Breast epithelium (tissue), 4 donors: ENCODE measurements at regions not wholly inside any gene's neighbourhood (a gene's known extent, or its start where the extent isn't known, plus 50 kb on each side); places are given as distances from the start of the nearest gene placed in this dataset.

Source experiments
- DNase-seq, 2 donors: peaks; one replicate each; pipeline ENCODE4 v3.0.0-alpha.2; 2019; ENCODE audit warnings: low spot score in 2 of 2
- H3K27ac ChIP-seq, 2 donors: fragments of 200-600 bp; sonication (generic) in 1 of 2; one replicate each; pipeline ENCODE4 v1.5.1; 2016 to 2019; ENCODE audit warnings: mild to moderate bottlenecking in 1 of 2
- H3K27me3 ChIP-seq, 2 donors: fragments of 200-600 bp; sonication (generic) in 1 of 2; one replicate each; pipeline versions ENCODE4 v1.5.1 to v1.6.0; 2017 to 2019; ENCODE audit warnings: control low read depth in 1 of 2, mild to moderate bottlenecking in 1 of 2
- H3K36me3 ChIP-seq: fragments of 200-600 bp; one replicate; pipeline ENCODE4 v1.5.1; 2019
- H3K4me1 ChIP-seq, 2 donors: fragments of 200-600 bp; sonication (generic); one replicate each; pipeline ENCODE4 v1.5.1; 2016 to 2019; ENCODE audit warnings: control low read depth in 1 of 2
- H3K4me3 ChIP-seq, 3 donors: fragments of 200-600 bp; sonication (generic); 1 replicate in 2 of 3; 2 replicates in 1 of 3; pipeline ENCODE4 v1.5.1; 2016 to 2019; ENCODE audit warnings: mild to moderate bottlenecking in 3 of 3, moderate library complexity in 2 of 3
- H3K9me3 ChIP-seq, 2 donors: fragments of 200-600 bp; sonication (generic) in 1 of 2; one replicate each; pipeline ENCODE4 v1.5.1; 2016 to 2019; ENCODE audit warnings: control low read depth in 1 of 2
- POLR2A ChIP-seq: fragments of 450-650 bp; IDR thresholded peaks from one replicate; pipeline ENCODE4 v1.6.1; 2016; ENCODE audit warnings: antibody characterized with exemption, mild to moderate bottlenecking, moderate library complexity
- POLR2AphosphoS5 ChIP-seq, 3 donors: sonication (generic); formaldehyde crosslinking; IDR thresholded peaks; one replicate each; pipeline ENCODE4 v1.6.1; 2017; ENCODE audit warnings: antibody characterized with exemption in 3 of 3
- intact Hi-C: fragments of 100-400 bp; cut with DNase I; formaldehyde crosslinking; loops from one replicate; pipeline ENCODE4 v1.15.1; 2023; ENCODE audit warnings: low total_unique reads
- TF ChIP-seq, protein P1 (sequence below), 3 donors: fragments of 450-650 bp; IDR thresholded peaks; one replicate each; pipeline ENCODE4 v1.5.1; 2016 to 2017; ENCODE audit warnings: antibody characterized with exemption in 3 of 3, mild to moderate bottlenecking in 3 of 3, moderate library complexity in 3 of 3

DNA sequence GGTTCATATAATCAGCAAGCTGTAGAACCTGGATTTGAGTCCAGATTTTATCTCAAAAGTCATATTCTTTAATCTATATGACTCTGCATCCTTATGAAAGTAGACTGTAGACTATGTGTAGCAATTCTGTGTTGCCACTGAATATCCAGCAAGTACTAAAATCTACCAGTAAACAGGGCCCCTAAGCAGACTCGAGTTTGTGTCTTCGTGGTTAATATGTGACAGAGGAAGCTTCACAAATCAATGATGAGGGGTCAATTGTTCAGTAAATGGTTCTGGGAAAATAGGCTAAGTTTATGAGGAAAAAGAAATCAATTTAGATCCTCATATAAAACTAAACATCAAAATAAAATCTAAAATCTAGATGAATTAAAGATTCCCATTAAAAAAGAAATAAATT is 648.5 kb upstream of the KIRREL3 start:
- no peaks in the 10 kb centered on the region for H3K4me1 ChIP-seq
- no peak overlapping the region for H3K27ac ChIP-seq
- DNase-seq = no peak
- no peak overlapping the region for H3K4me3 ChIP-seq
- no peaks in the 10 kb centered on the region for H3K36me3 ChIP-seq
- TF ChIP-seq, protein P1, sequence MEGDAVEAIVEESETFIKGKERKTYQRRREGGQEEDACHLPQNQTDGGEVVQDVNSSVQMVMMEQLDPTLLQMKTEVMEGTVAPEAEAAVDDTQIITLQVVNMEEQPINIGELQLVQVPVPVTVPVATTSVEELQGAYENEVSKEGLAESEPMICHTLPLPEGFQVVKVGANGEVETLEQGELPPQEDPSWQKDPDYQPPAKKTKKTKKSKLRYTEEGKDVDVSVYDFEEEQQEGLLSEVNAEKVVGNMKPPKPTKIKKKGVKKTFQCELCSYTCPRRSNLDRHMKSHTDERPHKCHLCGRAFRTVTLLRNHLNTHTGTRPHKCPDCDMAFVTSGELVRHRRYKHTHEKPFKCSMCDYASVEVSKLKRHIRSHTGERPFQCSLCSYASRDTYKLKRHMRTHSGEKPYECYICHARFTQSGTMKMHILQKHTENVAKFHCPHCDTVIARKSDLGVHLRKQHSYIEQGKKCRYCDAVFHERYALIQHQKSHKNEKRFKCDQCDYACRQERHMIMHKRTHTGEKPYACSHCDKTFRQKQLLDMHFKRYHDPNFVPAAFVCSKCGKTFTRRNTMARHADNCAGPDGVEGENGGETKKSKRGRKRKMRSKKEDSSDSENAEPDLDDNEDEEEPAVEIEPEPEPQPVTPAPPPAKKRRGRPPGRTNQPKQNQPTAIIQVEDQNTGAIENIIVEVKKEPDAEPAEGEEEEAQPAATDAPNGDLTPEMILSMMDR (IDR thresholded peaks at IDR 0.05) = no peak
- TF ChIP-seq POLR2A (no peak), POLR2AphosphoS5 (IDR thresholded peaks at IDR 0.05) (no peak)
- no peaks in the 10 kb centered on the region for H3K27me3 ChIP-seq
- H3K9me3 ChIP-seq = no peaks in the 10 kb centered on the region
- intact Hi-C loops = no loop called here

DNA sequence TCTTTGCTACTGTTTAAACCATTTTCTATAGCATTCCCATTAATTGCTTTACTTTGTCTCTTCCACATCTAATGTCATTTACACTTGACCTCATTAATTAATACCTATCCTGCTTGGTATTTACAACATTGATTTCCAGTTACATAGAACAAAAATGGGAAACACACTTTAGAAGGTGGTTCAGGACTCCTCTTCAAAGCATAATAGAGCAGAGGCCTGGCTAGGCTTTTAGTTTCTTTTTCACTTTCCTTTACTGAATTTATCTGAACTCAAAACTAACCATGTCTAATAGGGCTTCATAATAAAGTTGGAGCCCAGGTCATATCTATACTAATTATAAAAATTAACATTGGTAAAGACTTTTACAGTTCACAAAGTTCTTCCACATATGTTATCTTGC is 648.0 kb upstream of the KIRREL3 start:
- no peak for DNase-seq
- no peaks in the 10 kb centered on the region for H3K36me3 ChIP-seq
- no peaks in the 10 kb centered on the region for H3K27me3 ChIP-seq
- no peak for TF ChIP-seq POLR2A
- TF ChIP-seq POLR2AphosphoS5 (IDR thresholded peaks at IDR 0.05) = no peak
- intact Hi-C loops = no loop called here
- H3K9me3 ChIP-seq = no peaks in the 10 kb centered on the region
- no peak overlapping the region for H3K27ac ChIP-seq
- no peak overlapping the region for H3K4me3 ChIP-seq
- H3K4me1 ChIP-seq = no peaks in the 10 kb centered on the region

DNA sequence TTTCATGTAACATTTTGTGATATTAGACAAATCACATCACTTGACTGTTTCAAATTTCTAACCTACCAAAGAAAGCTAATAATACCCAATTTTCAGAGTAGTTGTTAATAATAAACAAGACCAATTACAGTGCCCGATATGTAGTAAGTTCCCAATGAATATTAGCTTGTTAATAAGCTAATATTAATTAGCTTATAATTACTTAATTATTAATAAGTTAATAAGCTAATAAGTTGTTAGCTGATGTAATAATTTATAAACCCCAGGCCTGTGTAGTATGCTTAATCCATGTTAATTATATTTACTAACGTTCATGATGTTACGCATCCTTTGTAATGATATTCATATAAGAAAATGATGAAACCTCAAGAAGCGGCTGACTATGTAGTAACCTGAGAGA is 643.8 kb upstream of the KIRREL3 start:
- TF ChIP-seq, protein P1 (IDR thresholded peaks at IDR 0.05) = no peak
- no peak for TF ChIP-seq POLR2AphosphoS5 (IDR thresholded peaks at IDR 0.05)
- TF ChIP-seq POLR2A = no peak
- Histone ChIP-seq H3K4me3 (no peak overlapping the region), H3K27me3 (no peaks in the 10 kb centered on the region), H3K9me3 (no peaks in the 10 kb centered on the region), H3K4me1 (no peaks in the 10 kb centered on the region), H3K27ac (no peak overlapping the region), H3K36me3 (no peaks in the 10 kb centered on the region)
- intact Hi-C loops = no loop called here
- no peak for DNase-seq

DNA sequence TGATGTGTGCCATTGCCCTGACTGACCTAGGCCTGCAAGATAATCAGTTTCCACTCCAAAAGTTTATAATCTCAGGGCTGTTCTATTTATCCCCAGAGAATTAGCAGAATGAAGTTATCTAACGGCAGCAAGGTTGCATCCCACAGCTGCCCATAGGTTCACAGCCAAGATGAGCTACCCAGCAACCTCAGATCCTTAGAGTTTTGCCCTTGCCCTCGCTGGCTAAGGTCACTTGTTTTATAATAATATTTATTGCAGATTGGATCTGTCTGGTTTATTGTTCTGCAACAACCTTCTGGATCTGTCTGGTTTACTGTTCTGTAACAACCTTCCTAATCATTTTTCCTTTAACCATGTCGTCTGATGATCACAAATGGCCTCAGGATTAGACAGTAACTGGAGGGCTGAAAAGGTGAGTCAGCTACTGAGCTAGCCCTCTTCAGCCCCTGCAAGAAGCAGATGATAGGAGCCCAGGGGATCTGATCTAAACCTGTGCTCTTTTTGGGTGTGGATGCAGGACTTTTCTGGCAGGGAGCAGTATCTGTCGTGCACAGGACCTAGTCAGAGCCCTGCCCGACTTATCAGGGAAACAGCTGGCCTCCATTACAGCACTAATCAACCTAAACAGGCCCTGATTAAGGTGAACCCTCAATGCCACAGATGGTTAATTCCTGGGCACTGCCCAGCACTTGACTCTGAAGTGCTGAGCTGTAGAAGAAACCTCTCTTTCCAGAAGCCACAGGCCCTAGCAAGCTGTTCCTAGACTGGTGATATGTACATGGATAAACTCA is 642.9 kb upstream of the KIRREL3 start:
- Histone ChIP-seq H3K36me3 (no peaks in the 10 kb centered on the region), H3K9me3 (no peaks in the 10 kb centered on the region), H3K27ac (no peak overlapping the region), H3K4me3 (no peak overlapping the region), H3K27me3 (no peaks in the 10 kb centered on the region), H3K4me1 (no peaks in the 10 kb centered on the region)
- DNase-seq = no peak
- no peak for TF ChIP-seq POLR2AphosphoS5 (IDR thresholded peaks at IDR 0.05)
- TF ChIP-seq POLR2A = no peak
- intact Hi-C loops = no loop called here

DNA sequence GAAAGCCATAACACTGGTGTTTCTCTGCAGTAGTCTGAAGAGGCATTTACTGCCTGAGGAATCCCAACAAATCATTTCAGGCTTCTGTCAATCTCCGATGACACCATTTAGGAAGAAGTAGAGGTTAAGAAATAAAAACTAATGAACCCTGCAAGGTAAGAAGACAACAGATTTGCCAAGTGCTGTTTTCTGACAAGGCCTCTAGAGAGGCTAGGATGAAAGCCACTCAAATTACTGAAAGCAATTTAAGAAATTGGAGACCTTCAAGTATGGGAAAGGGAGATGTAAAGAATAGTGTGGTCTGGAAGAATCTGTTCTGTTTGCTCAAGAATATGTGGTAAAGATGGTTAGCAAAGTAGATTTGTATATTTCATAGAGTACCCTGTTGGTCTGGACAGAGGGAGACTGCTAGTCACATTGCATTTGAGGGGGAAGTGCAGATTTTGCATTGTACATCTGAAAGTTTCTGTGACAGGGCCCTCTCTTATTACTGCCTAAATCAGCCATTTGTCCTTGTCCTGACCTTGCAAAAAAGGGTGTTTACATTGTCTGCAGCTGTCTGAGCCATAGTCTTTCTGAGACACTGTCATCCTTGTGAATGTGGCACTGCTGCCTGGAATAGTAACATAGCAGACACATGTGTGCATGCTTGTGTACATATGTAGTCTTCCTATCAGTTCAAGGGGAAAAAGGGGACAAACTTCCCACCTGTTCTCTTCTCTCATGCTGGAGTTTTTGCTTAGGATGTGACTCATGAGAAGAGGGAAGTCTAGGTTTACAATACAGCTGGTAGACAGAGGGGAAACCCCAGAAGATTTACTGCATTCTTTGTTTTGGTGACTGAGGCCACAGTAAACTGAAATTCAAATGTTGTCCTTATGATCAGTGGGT is 640.2 kb upstream of the KIRREL3 start:
- H3K36me3 ChIP-seq = no peaks in the 10 kb centered on the region
- H3K27me3 ChIP-seq = no peaks in the 10 kb centered on the region
- no peaks in the 10 kb centered on the region for H3K4me1 ChIP-seq
- H3K27ac ChIP-seq = no peak overlapping the region
- no peak for DNase-seq
- TF ChIP-seq, protein P1 (IDR thresholded peaks at IDR 0.05) = no peak
- no peak for TF ChIP-seq POLR2AphosphoS5 (IDR thresholded peaks at IDR 0.05)
- TF ChIP-seq POLR2A = no peak
- intact Hi-C loops = no loop called here
- H3K4me3 ChIP-seq = no peak overlapping the region
- H3K9me3 ChIP-seq = no peaks in the 10 kb centered on the region

DNA sequence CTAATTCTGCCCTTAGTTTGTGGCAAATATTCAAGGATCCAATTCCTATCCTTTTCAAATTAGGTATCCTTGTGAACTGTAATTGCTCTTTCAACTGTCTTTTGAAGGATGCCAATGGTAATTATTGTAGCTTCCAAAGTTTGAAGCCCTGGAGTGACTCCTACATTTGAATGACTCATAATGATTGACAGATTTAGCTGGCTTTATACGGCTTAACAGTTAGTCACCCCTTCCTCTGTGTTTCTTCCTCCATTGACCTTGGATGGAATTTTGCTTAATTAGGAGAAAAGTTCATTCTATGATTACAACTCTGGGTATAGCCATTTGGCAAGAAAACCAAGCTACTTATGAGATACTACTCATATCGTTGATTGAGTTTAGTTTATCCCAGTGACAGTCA is 639.3 kb upstream of the KIRREL3 start:
- H3K4me1 ChIP-seq = no peaks in the 10 kb centered on the region
- no peak for DNase-seq
- intact Hi-C loops = loop anchor here (10.0 kb wide), 1 partner anchor 1095 kb away; no protein-coding TSS in a partner anchor
- TF ChIP-seq POLR2AphosphoS5 (IDR thresholded peaks at IDR 0.05) (no peak), POLR2A (no peak)
- TF ChIP-seq, protein P1 (IDR thresholded peaks at IDR 0.05) = no peak
- H3K4me3 ChIP-seq = no peak overlapping the region
- H3K27me3 ChIP-seq = no peaks in the 10 kb centered on the region
- H3K9me3 ChIP-seq = no peaks in the 10 kb centered on the region
- no peaks in the 10 kb centered on the region for H3K36me3 ChIP-seq
- no peak overlapping the region for H3K27ac ChIP-seq
